ENCODE measurements at regions not wholly inside any gene's neighbourhood (a gene's known extent, or its start where the extent isn't known, plus 50 kb on each side); places are given as distances from the start of the nearest gene placed in this dataset.
A peak's percentile ranks its signal among the peaks of the same experiment; 100 is the strongest.

- Histone ChIP-seq H2BK12ac (ENCODE audit: low read length in 2 of 2) (no peak overlapping the region), H3K27ac (ENCODE audit: low read length, poor library complexity, severe bottlenecking) (no peak overlapping the region), H2AK5ac (ENCODE audit: low read length, severe bottlenecking) (no peak overlapping the region), H2AFZ (ENCODE audit: low read depth, low read length) (no peak overlapping the region), H3K18ac (ENCODE audit: low read depth in 1 of 2, low read length in 2 of 2) (no peak overlapping the region), H3K14ac (ENCODE audit: low read length in 2 of 2) (no peak overlapping the region), H3K27me3 (ENCODE audit: control insufficient read depth in 1 of 2, insufficient read depth in 1 of 2, low read length in 2 of 2) (peaks cover 23 to 49% of the 10 kb centered on the region in 2 experiments), H3K23ac (ENCODE audit: low read length in 2 of 2) (no peak overlapping the region), H3K4ac (ENCODE audit: low read depth in 1 of 2, low read length in 2 of 2) (no peak overlapping the region), H3K4me2 (ENCODE audit: low read length, poor library complexity, severe bottlenecking) (no peak overlapping the region), H2BK120ac (ENCODE audit: low read depth, low read length) (no peak overlapping the region), H4K91ac (ENCODE audit: low read length) (no peak overlapping the region), H3K9ac (ENCODE audit: low read length) (no peak overlapping the region), H2BK15ac (ENCODE audit: low read depth, poor library complexity, severe bottlenecking) (no peak overlapping the region), H3K4me3 (ENCODE audit: insufficient read depth in 1 of 2, low read depth in 1 of 2, low read length in 2 of 2) (no peak overlapping the region), H3K36me3 (ENCODE audit: control insufficient read depth in 1 of 2, insufficient read depth in 2 of 2, low read depth in 1 of 2, low read length in 2 of 2) (no peaks in the 10 kb centered on the region), H3K9me3 (ENCODE audit: control insufficient read depth, low read length) (no peaks in the 10 kb centered on the region), H3K4me1 (ENCODE audit: control insufficient read depth, insufficient read depth, low read depth, low read length) (peaks cover 16% of the 10 kb centered on the region), H3K79me1 (replicated peaks; ENCODE audit: low read length, poor library complexity, severe bottlenecking) (no peaks in the 10 kb centered on the region), H4K8ac (ENCODE audit: low read length) (no peak overlapping the region), H2BK5ac (ENCODE audit: low read depth, low read length, poor library complexity, severe bottlenecking) (no peak overlapping the region)
- 79% methylated on average over 16 of the region's 16 CpGs for WGBS
- DNase-seq = no peak
Measured at GRCh38 chr11:69912911-69913451, 93.8 kb upstream of the FGF3 start.

- Histone ChIP-seq H3K4me1 (ENCODE audit: control insufficient read depth, insufficient read depth, low read depth, low read length) (peaks cover 19% of the 10 kb centered on the region), H3K4me2 (ENCODE audit: low read length, poor library complexity, severe bottlenecking) (no peak overlapping the region), H3K9me3 (ENCODE audit: control insufficient read depth, low read length) (no peaks in the 10 kb centered on the region), H2AK5ac (ENCODE audit: low read length, severe bottlenecking) (no peak overlapping the region), H4K91ac (ENCODE audit: low read length) (peak overlapping the region; percentile 7), H3K27ac (ENCODE audit: low read length, poor library complexity, severe bottlenecking) (no peak overlapping the region), H2BK120ac (ENCODE audit: low read depth, low read length) (no peak overlapping the region), H2AFZ (ENCODE audit: low read depth, low read length) (no peak overlapping the region), H3K23ac (ENCODE audit: low read length in 2 of 2) (no peak overlapping the region), H3K79me1 (replicated peaks; ENCODE audit: low read length, poor library complexity, severe bottlenecking) (no peaks in the 10 kb centered on the region), H2BK12ac (ENCODE audit: low read length in 2 of 2) (no peak overlapping the region), H3K27me3 (ENCODE audit: control insufficient read depth in 1 of 2, insufficient read depth in 1 of 2, low read length in 2 of 2) (peaks cover 25 to 48% of the 10 kb centered on the region in 2 experiments), H3K4me3 (ENCODE audit: insufficient read depth in 1 of 2, low read depth in 1 of 2, low read length in 2 of 2) (no peak overlapping the region), H4K8ac (ENCODE audit: low read length) (no peak overlapping the region), H3K36me3 (ENCODE audit: control insufficient read depth in 1 of 2, insufficient read depth in 2 of 2, low read depth in 1 of 2, low read length in 2 of 2) (no peaks in the 10 kb centered on the region), H2BK15ac (ENCODE audit: low read depth, poor library complexity, severe bottlenecking) (no peak overlapping the region), H3K9ac (ENCODE audit: low read length) (no peak overlapping the region), H2BK5ac (ENCODE audit: low read depth, low read length, poor library complexity, severe bottlenecking) (no peak overlapping the region), H3K4ac (ENCODE audit: low read depth in 1 of 2, low read length in 2 of 2) (no peak overlapping the region), H3K18ac (ENCODE audit: low read depth in 1 of 2, low read length in 2 of 2) (no peak overlapping the region), H3K14ac (ENCODE audit: low read length in 2 of 2) (no peak overlapping the region)
- no peak for DNase-seq
- 77% methylated on average over 12 of the region's 12 CpGs for WGBS
Measured at GRCh38 chr11:69913591-69914285, 94.5 kb upstream of the FGF3 start.

- Histone ChIP-seq H3K4me2 (ENCODE audit: low read length, poor library complexity, severe bottlenecking) (no peak overlapping the region), H3K14ac (ENCODE audit: low read length in 2 of 2) (no peak overlapping the region), H4K91ac (ENCODE audit: low read length) (no peak overlapping the region), H3K9ac (ENCODE audit: low read length) (no peak overlapping the region), H2AK5ac (ENCODE audit: low read length, severe bottlenecking) (no peak overlapping the region), H2BK12ac (ENCODE audit: low read length in 2 of 2) (no peak overlapping the region), H3K4ac (ENCODE audit: low read depth in 1 of 2, low read length in 2 of 2) (no peak overlapping the region), H3K4me3 (ENCODE audit: insufficient read depth in 1 of 2, low read depth in 1 of 2, low read length in 2 of 2) (no peak overlapping the region), H3K18ac (ENCODE audit: low read depth in 1 of 2, low read length in 2 of 2) (no peak overlapping the region), H3K36me3 (ENCODE audit: control insufficient read depth in 1 of 2, insufficient read depth in 2 of 2, low read depth in 1 of 2, low read length in 2 of 2) (no peaks in the 10 kb centered on the region), H2BK15ac (ENCODE audit: low read depth, poor library complexity, severe bottlenecking) (peak overlapping the region; percentile 73), H2BK5ac (ENCODE audit: low read depth, low read length, poor library complexity, severe bottlenecking) (no peak overlapping the region), H4K8ac (ENCODE audit: low read length) (no peak overlapping the region), H3K23ac (ENCODE audit: low read length in 2 of 2) (no peak overlapping the region), H2BK120ac (ENCODE audit: low read depth, low read length) (peak overlapping the region; percentile 7), H3K4me1 (ENCODE audit: control insufficient read depth, insufficient read depth, low read depth, low read length) (peaks cover 15% of the 10 kb centered on the region), H2AFZ (ENCODE audit: low read depth, low read length) (no peak overlapping the region), H3K79me1 (replicated peaks; ENCODE audit: low read length, poor library complexity, severe bottlenecking) (no peaks in the 10 kb centered on the region), H3K27ac (ENCODE audit: low read length, poor library complexity, severe bottlenecking) (no peak overlapping the region), H3K27me3 (ENCODE audit: control insufficient read depth in 1 of 2, insufficient read depth in 1 of 2, low read length in 2 of 2) (peaks cover 21 to 46% of the 10 kb centered on the region in 2 experiments), H3K9me3 (ENCODE audit: control insufficient read depth, low read length) (no peaks in the 10 kb centered on the region)
- 81% methylated on average over 16 of the region's 18 CpGs for WGBS
- no peak for DNase-seq
Measured at GRCh38 chr11:69914286-69915150, 95.3 kb upstream of the FGF3 start.

- Histone ChIP-seq H3K79me1 (replicated peaks; ENCODE audit: low read length, poor library complexity, severe bottlenecking) (no peaks in the 10 kb centered on the region), H2BK120ac (ENCODE audit: low read depth, low read length) (no peak overlapping the region), H3K4me3 (ENCODE audit: insufficient read depth in 1 of 2, low read depth in 1 of 2, low read length in 2 of 2) (peak overlapping the region in 1 of 2 experiments; percentile 61), H3K9me3 (ENCODE audit: control insufficient read depth, low read length) (no peaks in the 10 kb centered on the region), H4K91ac (ENCODE audit: low read length) (no peak overlapping the region), H2AK5ac (ENCODE audit: low read length, severe bottlenecking) (no peak overlapping the region), H3K14ac (ENCODE audit: low read length in 2 of 2) (no peak overlapping the region), H3K18ac (ENCODE audit: low read depth in 1 of 2, low read length in 2 of 2) (no peak overlapping the region), H4K8ac (ENCODE audit: low read length) (no peak overlapping the region), H3K9ac (ENCODE audit: low read length) (peak overlapping the region; percentile 78), H2AFZ (ENCODE audit: low read depth, low read length) (no peak overlapping the region), H3K4ac (ENCODE audit: low read depth in 1 of 2, low read length in 2 of 2) (no peak overlapping the region), H3K23ac (ENCODE audit: low read length in 2 of 2) (peak overlapping the region in 1 of 2 experiments; percentile 77), H3K4me1 (ENCODE audit: control insufficient read depth, insufficient read depth, low read depth, low read length) (peaks cover 13% of the 10 kb centered on the region), H3K27ac (ENCODE audit: low read length, poor library complexity, severe bottlenecking) (no peak overlapping the region), H3K27me3 (ENCODE audit: control insufficient read depth in 1 of 2, insufficient read depth in 1 of 2, low read length in 2 of 2) (peaks cover 25 to 46% of the 10 kb centered on the region in 2 experiments), H2BK12ac (ENCODE audit: low read length in 2 of 2) (no peak overlapping the region), H3K4me2 (ENCODE audit: low read length, poor library complexity, severe bottlenecking) (no peak overlapping the region), H3K36me3 (ENCODE audit: control insufficient read depth in 1 of 2, insufficient read depth in 2 of 2, low read depth in 1 of 2, low read length in 2 of 2) (no peaks in the 10 kb centered on the region), H2BK15ac (ENCODE audit: low read depth, poor library complexity, severe bottlenecking) (no peak overlapping the region), H2BK5ac (ENCODE audit: low read depth, low read length, poor library complexity, severe bottlenecking) (no peak overlapping the region)
- WGBS = 36% methylated on average over 6 of the region's 6 CpGs
- DNase-seq = no peak
Measured at GRCh38 chr11:69915151-69915500, 95.9 kb upstream of the FGF3 start.
